ENCODE measurements at regions not wholly inside any gene's neighbourhood (a gene's known extent, or its start where the extent isn't known, plus 50 kb on each side); places are given as distances from the start of the nearest gene placed in this dataset.

- H3K9me3 ChIP-seq, result no peaks in the 10 kb centered on the region
- H3K36me3 ChIP-seq, result no peaks in the 10 kb centered on the region
- WGBS, 2 donors, result 61% methylated on average over 3 of the region's 3 CpGs
- H3K27me3 ChIP-seq, result no peaks in the 10 kb centered on the region
- no peak for TF ChIP-seq CTCF (IDR thresholded peaks at IDR 0.05)
- ATAC-seq (no peak), DNase-seq (no peak)
- no peak overlapping the region for H3K27ac ChIP-seq
- intact Hi-C loops (cut with DNase I), result loop anchor here in 1 of 10 donors (5.0 kb wide), 1 partner anchor 83 kb away; no protein-coding TSS in a partner anchor
- no peaks in the 10 kb centered on the region for H3K4me1 ChIP-seq
- no peak overlapping the region for H3K4me3 ChIP-seq
These were observed 197.6 kb downstream of the SLC4A3 start for GRCh38 chr2:219824996-219825395.

- no peak overlapping the region for H3K4me3 ChIP-seq
- H3K27ac ChIP-seq, result no peak overlapping the region
- no peaks in the 10 kb centered on the region for H3K9me3 ChIP-seq
- WGBS, 2 donors, result 52 to 60% methylated on average over 5 of the region's 5 CpGs
- ATAC-seq (peak in 1 of 8 donors; percentile 35), DNase-seq (no peak)
- no peak for TF ChIP-seq CTCF (IDR thresholded peaks at IDR 0.05)
- intact Hi-C loops (cut with DNase I), result loop anchor here in 1 of 10 donors (5.0 kb wide), 1 partner anchor 86 kb away; no protein-coding TSS in a partner anchor
- H3K27me3 ChIP-seq, result no peaks in the 10 kb centered on the region
- no peaks in the 10 kb centered on the region for H3K4me1 ChIP-seq
- no peaks in the 10 kb centered on the region for H3K36me3 ChIP-seq
These were observed 200.7 kb downstream of the SLC4A3 start for GRCh38 chr2:219828127-219828526.

GRCh38 chr2:219829667-219830352 lies 202.4 kb downstream of the SLC4A3 start:
- Histone ChIP-seq H3K4me1 (no peaks in the 10 kb centered on the region), H3K27ac (no peak overlapping the region), H3K4me3 (no peak overlapping the region), H3K27me3 (no peaks in the 10 kb centered on the region), H3K36me3 (no peaks in the 10 kb centered on the region), H3K9me3 (no peaks in the 10 kb centered on the region)
- no peak for DNase-seq
- intact Hi-C loops (cut with DNase I), result loop anchor here in 2 of 10 donors (5.0 kb wide), 1 partner anchor 88 kb away; no protein-coding TSS in a partner anchor
- no peak for TF ChIP-seq CTCF (IDR thresholded peaks at IDR 0.05)
- WGBS, 2 donors, result 84 to 86% methylated on average over 20 of the region's 20 CpGs
- no peak for ATAC-seq

GRCh38 chr2:219830353-219830738 lies 202.9 kb downstream of the SLC4A3 start:
- Histone ChIP-seq H3K27me3 (no peaks in the 10 kb centered on the region), H3K4me3 (no peak overlapping the region), H3K9me3 (no peaks in the 10 kb centered on the region), H3K27ac (no peak overlapping the region), H3K36me3 (no peaks in the 10 kb centered on the region), H3K4me1 (no peaks in the 10 kb centered on the region)
- no peak for DNase-seq
- intact Hi-C loops (cut with DNase I), result loop anchor here in 1 of 10 donors (5.0 kb wide), 1 partner anchor 88 kb away; no protein-coding TSS in a partner anchor
- 85 to 94% methylated on average over 5 of the region's 5 CpGs for WGBS, 2 donors
- no peak for TF ChIP-seq CTCF (IDR thresholded peaks at IDR 0.05)
- ATAC-seq, result no peak

Measured in heart right ventricle (tissue), 16 donors.